ENCODE measurements at regions not wholly inside any gene's neighbourhood (a gene's known extent, or its start where the extent isn't known, plus 50 kb on each side); places are given as distances from the start of the nearest gene placed in this dataset.
"Not testable (repeated sequence)": the region's sequence is repeated elsewhere in the genome, so short reads cannot be mapped to it uniquely, and the experiment has no call there.

GRCh38 chr14:104473649-104474494 lies 105.7 kb upstream of the C14orf180 start:
- no peak for DNase-seq (ENCODE audit: insufficient read length, low spot score)
- no peak for FAIRE-seq

GRCh38 chr14:104474495-104475213 lies 104.9 kb upstream of the C14orf180 start:
- DNase-seq (ENCODE audit: insufficient read length, low spot score) (no peak), FAIRE-seq (no peak)

- DNase-seq (ENCODE audit: insufficient read length, low spot score), result no peak
- no peak for FAIRE-seq
These were observed 104.3 kb upstream of the C14orf180 start for GRCh38 chr14:104475256-104475655.

GRCh38 chr14:104475802-104476201 lies 103.8 kb upstream of the C14orf180 start:
- FAIRE-seq (no peak), DNase-seq (ENCODE audit: insufficient read length, low spot score) (no peak)

GRCh38 chr14:104476437-104476836 lies 103.1 kb upstream of the C14orf180 start:
- no peak for FAIRE-seq
- DNase-seq (ENCODE audit: insufficient read length, low spot score), result no peak

- DNase-seq (ENCODE audit: insufficient read length, low spot score) (no peak), FAIRE-seq (no peak)
These were observed 102.4 kb upstream of the C14orf180 start for GRCh38 chr14:104477117-104477623.

GRCh38 chr14:104477666-104478380 lies 101.7 kb upstream of the C14orf180 start:
- DNase-seq (ENCODE audit: insufficient read length, low spot score) (no peak), FAIRE-seq (no peak)

- no peak for FAIRE-seq
These were observed 100.9 kb upstream of the C14orf180 start for GRCh38 chr14:104478656-104479055.

GRCh38 chr14:104479901-104480300 lies 99.7 kb upstream of the C14orf180 start:
- no peak for DNase-seq (ENCODE audit: insufficient read length, low spot score)
- no peak for FAIRE-seq

More at GRCh38 chr14:104478656-104479055, 100.9 kb upstream of the C14orf180 start:
- no peak for DNase-seq (ENCODE audit: insufficient read length, low spot score)

- no peak for FAIRE-seq
- no peak for DNase-seq (ENCODE audit: insufficient read length, low spot score)
These were observed 98.2 kb upstream of the C14orf180 start for GRCh38 chr14:104481323-104481722.

GRCh38 chr14:104482017-104482416 lies 97.5 kb upstream of the C14orf180 start:
- FAIRE-seq, result not testable (repeated sequence)

GRCh38 chr14:104486222-104486923 lies 93.2 kb upstream of the C14orf180 start:
- DNase-seq (ENCODE audit: insufficient read length, low spot score) (no peak), FAIRE-seq (no peak)

More at GRCh38 chr14:104482017-104482416, 97.5 kb upstream of the C14orf180 start:
- DNase-seq (ENCODE audit: insufficient read length, low spot score), result not testable (repeated sequence)

GRCh38 chr14:104494483-104494882 lies 85.1 kb upstream of the C14orf180 start:
- no peak for DNase-seq (ENCODE audit: insufficient read length, low spot score)
- FAIRE-seq, result no peak

- DNase-seq (ENCODE audit: insufficient read length, low spot score) (no peak), FAIRE-seq (no peak)
These were observed 83.5 kb upstream of the C14orf180 start for GRCh38 chr14:104496095-104496494.

- no peak for FAIRE-seq
- no peak for DNase-seq (ENCODE audit: insufficient read length, low spot score)
These were observed 79.5 kb upstream of the C14orf180 start for GRCh38 chr14:104499784-104500760.

GRCh38 chr14:104502060-104502459 lies 77.5 kb upstream of the C14orf180 start:
- DNase-seq (ENCODE audit: insufficient read length, low spot score) (no peak), FAIRE-seq (no peak)

GRCh38 chr14:104503691-104504090 lies 75.9 kb upstream of the C14orf180 start:
- FAIRE-seq (no peak), DNase-seq (ENCODE audit: insufficient read length, low spot score) (no peak)

- no peak for FAIRE-seq
These were observed 75.3 kb upstream of the C14orf180 start for GRCh38 chr14:104504172-104504735.

More at GRCh38 chr14:104504172-104504735, 75.3 kb upstream of the C14orf180 start:
- no peak for DNase-seq (ENCODE audit: insufficient read length, low spot score)
